Esophagus squamous epithelium (tissue), 5 donors: ENCODE measurements at regions not wholly inside any gene's neighbourhood (a gene's known extent, or its start where the extent isn't known, plus 50 kb on each side); places are given as distances from the start of the nearest gene placed in this dataset.

ENCODE experiments used
- DNase-seq: peaks from one replicate; lab custom pipeline; 2025; lab: John Stamatoyannopoulos, UW
- H3K27ac ChIP-seq, 4 donors: fragments of 200-600 bp; sonication (generic); one replicate each; pipeline ENCODE4 v1.5.1; 2016 to 2019; ENCODE audit warnings: mild to moderate bottlenecking in 1 of 4
- H3K27me3 ChIP-seq, 4 donors: fragments of 200-600 bp; sonication (generic); 1 replicate in 3 of 4; 2 replicates in 1 of 4; pipeline versions ENCODE4 v1.5.1 to v1.6.0; 2017 to 2021; ENCODE audit warnings: antibody characterized with exemption in 1 of 4
- H3K36me3 ChIP-seq, 3 donors: fragments of 200-600 bp; sonication (generic); one replicate each; pipeline ENCODE4 v1.5.1; 2016 to 2019
- H3K4me1 ChIP-seq, 3 donors: fragments of 200-600 bp; sonication (generic); one replicate each; pipeline ENCODE4 v1.5.1; 2017 to 2019
- H3K4me3 ChIP-seq, 4 donors: fragments of 200-600 bp; sonication (generic); 1 replicate in 3 of 4; 2 replicates in 1 of 4; pipeline ENCODE4 v1.5.1; 2016 to 2019; ENCODE audit warnings: mild to moderate bottlenecking in 2 of 4, moderate library complexity in 1 of 4
- H3K9me3 ChIP-seq, 3 donors: fragments of 200-600 bp; sonication (generic); one replicate each; pipeline ENCODE4 v1.5.1; 2016 to 2019
- CTCF ChIP-seq, 6 experiments: fragments of 450-650 bp in 4 of 6; fragments of 200-600 bp in 2 of 6; sonication (generic) in 2 of 6; IDR thresholded peaks; one replicate each; pipeline ENCODE4 v1.5.1; 2016 to 2019; ENCODE audit warnings: antibody characterized with exemption in 6 of 6, mild to moderate bottlenecking in 4 of 6, moderate library complexity in 4 of 6
- POLR2A ChIP-seq, 4 donors: fragments of 450-650 bp; IDR thresholded peaks; one replicate each; pipeline ENCODE4 v1.6.1; 2017; ENCODE audit warnings: antibody characterized with exemption in 4 of 4, mild to moderate bottlenecking in 4 of 4, moderate library complexity in 3 of 4
- WGBS, 2 donors: methylation state at CpG; one replicate each; pipeline ENCODE4 v1.1.5; 2018; 5-methylcytosine and 5-hydroxymethylcytosine counted together
- intact Hi-C: fragments of 100-400 bp; cut with DNase I; formaldehyde crosslinking; loops from one replicate; pipeline ENCODE4 v1.15.0; 2022
- donor health status: DM: yes; HTN: yes; CAD: no.

- intact Hi-C loops, result no loop called here
- no peak for DNase-seq
- Histone ChIP-seq H3K9me3 (no peaks in the 10 kb centered on the region), H3K4me1 (no peaks in the 10 kb centered on the region), H3K36me3 (no peaks in the 10 kb centered on the region), H3K4me3 (no peak overlapping the region), H3K27ac (no peak overlapping the region), H3K27me3 (peaks cover 0 to 61% (median 0%) of the 10 kb centered on the region in 4 donors)
- no peak for TF ChIP-seq CTCF (IDR thresholded peaks at IDR 0.05)
- TF ChIP-seq POLR2A (IDR thresholded peaks at IDR 0.05), result no peak
- WGBS, 2 donors, result 87 to 91% methylated on average over 14 to 15 of the region's 15 CpGs
Measured at GRCh38 chr12:111011999-111012600, 91.7 kb upstream of the MYL2 start.

GRCh38 chr12:111010916-111011657 lies 90.7 kb upstream of the MYL2 start:
- intact Hi-C loops, result no loop called here
- no peak overlapping the region for H3K4me3 ChIP-seq
- no peaks in the 10 kb centered on the region for H3K9me3 ChIP-seq
- no peak for DNase-seq
- H3K27me3 ChIP-seq, result peaks cover 0 to 53% (median 0%) of the 10 kb centered on the region in 4 donors
- WGBS, 2 donors, result 64 to 82% methylated on average over 6 of the region's 6 CpGs
- no peak for TF ChIP-seq POLR2A (IDR thresholded peaks at IDR 0.05)
- no peak for TF ChIP-seq CTCF (IDR thresholded peaks at IDR 0.05)
- H3K27ac ChIP-seq, result no peak overlapping the region
- no peaks in the 10 kb centered on the region for H3K36me3 ChIP-seq
- no peaks in the 10 kb centered on the region for H3K4me1 ChIP-seq

- 76 to 87% methylated on average over 3 of the region's 3 CpGs for WGBS, 2 donors
- DNase-seq, result no peak
- intact Hi-C loops, result no loop called here
- TF ChIP-seq POLR2A (IDR thresholded peaks at IDR 0.05), result no peak
- no peak for TF ChIP-seq CTCF (IDR thresholded peaks at IDR 0.05)
- no peak overlapping the region for H3K27ac ChIP-seq
- peaks cover 0 to 58% (median 0%) of the 10 kb centered on the region in 4 donors for H3K27me3 ChIP-seq
- no peaks in the 10 kb centered on the region for H3K9me3 ChIP-seq
- H3K4me3 ChIP-seq, result no peak overlapping the region
- H3K36me3 ChIP-seq, result no peaks in the 10 kb centered on the region
- H3K4me1 ChIP-seq, result no peaks in the 10 kb centered on the region
Measured at GRCh38 chr12:111010061-111010460, 89.7 kb upstream of the MYL2 start.

GRCh38 chr12:111006621-111007020 lies 86.2 kb upstream of the MYL2 start:
- DNase-seq, result no peak
- H3K36me3 ChIP-seq, result no peaks in the 10 kb centered on the region
- no peak overlapping the region for H3K27ac ChIP-seq
- TF ChIP-seq CTCF (IDR thresholded peaks at IDR 0.05), result no peak
- no peak for TF ChIP-seq POLR2A (IDR thresholded peaks at IDR 0.05)
- no peaks in the 10 kb centered on the region for H3K9me3 ChIP-seq
- H3K4me1 ChIP-seq, result no peaks in the 10 kb centered on the region
- H3K4me3 ChIP-seq, result no peak overlapping the region
- H3K27me3 ChIP-seq, result peaks cover 0 to 55% (median 1%) of the 10 kb centered on the region in 4 donors
- 57 to 61% methylated on average over 2 of the region's 2 CpGs for WGBS, 2 donors
- intact Hi-C loops, result no loop called here

GRCh38 chr12:110998971-110999370 lies 78.6 kb upstream of the MYL2 start:
- WGBS, 2 donors, result 67 to 76% methylated on average over 1 to 2 of the region's 2 CpGs
- H3K4me1 ChIP-seq, result no peaks in the 10 kb centered on the region
- intact Hi-C loops, result no loop called here
- no peaks in the 10 kb centered on the region for H3K36me3 ChIP-seq
- no peak overlapping the region for H3K27ac ChIP-seq
- peaks cover 0 to 21% (median 0%) of the 10 kb centered on the region in 4 donors for H3K27me3 ChIP-seq
- peaks cover 0 to 32% (median 20%) of the 10 kb centered on the region in 3 donors for H3K9me3 ChIP-seq
- DNase-seq, result no peak
- H3K4me3 ChIP-seq, result no peak overlapping the region
- TF ChIP-seq CTCF (IDR thresholded peaks at IDR 0.05) (no peak), POLR2A (IDR thresholded peaks at IDR 0.05) (no peak)
